ENCODE measurements at regions not wholly inside any gene's neighbourhood (a gene's known extent, or its start where the extent isn't known, plus 50 kb on each side); places are given as distances from the start of the nearest gene placed in this dataset.
"Not testable (repeated sequence)": the region's sequence is repeated elsewhere in the genome, so short reads cannot be mapped to it uniquely, and the experiment has no call there.

- Histone ChIP-seq H3K4me3 (ENCODE audit: low read depth, low read length) (no peak overlapping the region), H3K4me1 (ENCODE audit: insufficient read depth) (no peaks in the 10 kb centered on the region), H3K36me3 (ENCODE audit: insufficient read depth) (no peaks in the 10 kb centered on the region), H3K27ac (ENCODE audit: low read depth) (no peak overlapping the region)
- WGBS = 84% methylated on average over 12 of the region's 12 CpGs
- DNase-seq (ENCODE audit: extremely low spot score) = no peak
These were observed 96.1 kb downstream of the TMEM121 start for GRCh38 chr14:105622329-105622955.

- not testable (repeated sequence) for DNase-seq (ENCODE audit: extremely low spot score); H3K4me3 ChIP-seq (ENCODE audit: low read depth, low read length); H3K4me1 ChIP-seq (ENCODE audit: insufficient read depth); H3K36me3 ChIP-seq (ENCODE audit: insufficient read depth); H3K27ac ChIP-seq (ENCODE audit: low read depth)
- 79% methylated on average over 14 of the region's 14 CpGs for WGBS
These were observed 96.8 kb downstream of the TMEM121 start for GRCh38 chr14:105623178-105623577.

- not testable (repeated sequence) for H3K4me1 ChIP-seq (ENCODE audit: insufficient read depth); H3K27ac ChIP-seq (ENCODE audit: low read depth); H3K4me3 ChIP-seq (ENCODE audit: low read depth, low read length); DNase-seq (ENCODE audit: extremely low spot score); H3K36me3 ChIP-seq (ENCODE audit: insufficient read depth)
- WGBS = 88% methylated on average over 22 of the region's 22 CpGs
These were observed 98.0 kb downstream of the TMEM121 start for GRCh38 chr14:105624346-105624745.

GRCh38 chr14:105624749-105625434, 98.5 kb downstream of the TMEM121 start:
- not testable (repeated sequence) for H3K4me3 ChIP-seq (ENCODE audit: low read depth, low read length); DNase-seq (ENCODE audit: extremely low spot score); H3K4me1 ChIP-seq (ENCODE audit: insufficient read depth); H3K27ac ChIP-seq (ENCODE audit: low read depth); H3K36me3 ChIP-seq (ENCODE audit: insufficient read depth)
- 89% methylated on average over 25 of the region's 25 CpGs for WGBS

GRCh38 chr14:105625448-105625847, 99.1 kb downstream of the TMEM121 start:
- not testable (repeated sequence) for H3K4me1 ChIP-seq (ENCODE audit: insufficient read depth); H3K27ac ChIP-seq (ENCODE audit: low read depth); H3K36me3 ChIP-seq (ENCODE audit: insufficient read depth); DNase-seq (ENCODE audit: extremely low spot score); H3K4me3 ChIP-seq (ENCODE audit: low read depth, low read length)
- WGBS = 88% methylated on average over 9 of the region's 9 CpGs

GRCh38 chr14:105626111-105626510, 99.7 kb downstream of the TMEM121 start:
- 78% methylated on average over 15 of the region's 15 CpGs for WGBS
- not testable (repeated sequence) for H3K36me3 ChIP-seq (ENCODE audit: insufficient read depth); H3K4me1 ChIP-seq (ENCODE audit: insufficient read depth); H3K27ac ChIP-seq (ENCODE audit: low read depth); DNase-seq (ENCODE audit: extremely low spot score); H3K4me3 ChIP-seq (ENCODE audit: low read depth, low read length)

GRCh38 chr14:105626651-105627050, 100.3 kb downstream of the TMEM121 start:
- WGBS = no CpG with 5 or more reads among the region's 5 CpGs
- H3K4me3 ChIP-seq (ENCODE audit: low read depth, low read length); H3K27ac ChIP-seq (ENCODE audit: low read depth); DNase-seq (ENCODE audit: extremely low spot score); H3K36me3 ChIP-seq (ENCODE audit: insufficient read depth); H3K4me1 ChIP-seq (ENCODE audit: insufficient read depth): not testable (repeated sequence)

- DNase-seq (ENCODE audit: extremely low spot score); H3K4me3 ChIP-seq (ENCODE audit: low read depth, low read length); H3K27ac ChIP-seq (ENCODE audit: low read depth); H3K4me1 ChIP-seq (ENCODE audit: insufficient read depth); H3K36me3 ChIP-seq (ENCODE audit: insufficient read depth): not testable (repeated sequence)
- WGBS = 69% methylated on average over 6 of the region's 6 CpGs
These were observed 100.9 kb downstream of the TMEM121 start for GRCh38 chr14:105627287-105627686.

GRCh38 chr14:105627701-105628100, 101.3 kb downstream of the TMEM121 start:
- no peak overlapping the region for H3K4me3 ChIP-seq (ENCODE audit: low read depth, low read length)
- no peak for DNase-seq (ENCODE audit: extremely low spot score)
- 75% methylated on average over 10 of the region's 10 CpGs for WGBS
- no peaks in the 10 kb centered on the region for H3K36me3 ChIP-seq (ENCODE audit: insufficient read depth)
- H3K4me1 ChIP-seq (ENCODE audit: insufficient read depth) = no peaks in the 10 kb centered on the region
- no peak overlapping the region for H3K27ac ChIP-seq (ENCODE audit: low read depth)

- WGBS = 66% methylated on average over 4 of the region's 4 CpGs
- H3K4me3 ChIP-seq (ENCODE audit: low read depth, low read length); H3K27ac ChIP-seq (ENCODE audit: low read depth); DNase-seq (ENCODE audit: extremely low spot score); H3K4me1 ChIP-seq (ENCODE audit: insufficient read depth); H3K36me3 ChIP-seq (ENCODE audit: insufficient read depth): not testable (repeated sequence)
These were observed 101.7 kb downstream of the TMEM121 start for GRCh38 chr14:105628126-105628525.

GRCh38 chr14:105628531-105629067, 102.2 kb downstream of the TMEM121 start:
- H3K27ac ChIP-seq (ENCODE audit: low read depth); DNase-seq (ENCODE audit: extremely low spot score); H3K36me3 ChIP-seq (ENCODE audit: insufficient read depth); H3K4me1 ChIP-seq (ENCODE audit: insufficient read depth); H3K4me3 ChIP-seq (ENCODE audit: low read depth, low read length): not testable (repeated sequence)
- 53% methylated on average over 11 of the region's 11 CpGs for WGBS

GRCh38 chr14:105629091-105629885, 102.9 kb downstream of the TMEM121 start:
- WGBS = 86% methylated on average over 38 of the region's 38 CpGs
- not testable (repeated sequence) for H3K36me3 ChIP-seq (ENCODE audit: insufficient read depth); H3K4me3 ChIP-seq (ENCODE audit: low read depth, low read length); H3K27ac ChIP-seq (ENCODE audit: low read depth); H3K4me1 ChIP-seq (ENCODE audit: insufficient read depth); DNase-seq (ENCODE audit: extremely low spot score)

GRCh38 chr14:105629886-105630215, 103.5 kb downstream of the TMEM121 start:
- H3K4me1 ChIP-seq (ENCODE audit: insufficient read depth) = no peaks in the 10 kb centered on the region
- DNase-seq (ENCODE audit: extremely low spot score) = no peak
- no peak overlapping the region for H3K27ac ChIP-seq (ENCODE audit: low read depth)
- H3K36me3 ChIP-seq (ENCODE audit: insufficient read depth) = no peaks in the 10 kb centered on the region
- no peak overlapping the region for H3K4me3 ChIP-seq (ENCODE audit: low read depth, low read length)
- WGBS = 65% methylated on average over 5 of the region's 5 CpGs

Data from urinary bladder (tissue), 3 donors.